ENCODE measurements at regions not wholly inside any gene's neighbourhood (a gene's known extent, or its start where the extent isn't known, plus 50 kb on each side); places are given as distances from the start of the nearest gene placed in this dataset.

GRCh38 chr12:70040141-70040540 is 203.1 kb upstream of the CNOT2 start:
- DNase-seq (ENCODE audit: extremely low read depth, low read depth), result no peak
- TF ChIP-seq CTCF (IDR thresholded peaks at IDR 0.05; ENCODE audit: low read depth, low read length), result no peak; the same call in 1 of the 2 replicates

GRCh38 chr12:70042675-70043074 is 200.6 kb upstream of the CNOT2 start:
- TF ChIP-seq CTCF (IDR thresholded peaks at IDR 0.05; ENCODE audit: low read depth, low read length), result no peak
- no peak for DNase-seq (ENCODE audit: extremely low read depth, low read depth)

- no peak for DNase-seq (ENCODE audit: extremely low read depth, low read depth)
- no peak for TF ChIP-seq CTCF (IDR thresholded peaks at IDR 0.05; ENCODE audit: low read depth, low read length)
Observed at GRCh38 chr12:70043490-70044138, 199.6 kb upstream of the CNOT2 start.

- no peak for TF ChIP-seq CTCF (IDR thresholded peaks at IDR 0.05; ENCODE audit: low read depth, low read length)
- DNase-seq (ENCODE audit: extremely low read depth, low read depth), result no peak
Observed at GRCh38 chr12:70044167-70044566, 199.1 kb upstream of the CNOT2 start.

- no peak for DNase-seq (ENCODE audit: extremely low read depth, low read depth)
- TF ChIP-seq CTCF (IDR thresholded peaks at IDR 0.05; ENCODE audit: low read depth, low read length), result no peak
Observed at GRCh38 chr12:70045036-70045435, 198.2 kb upstream of the CNOT2 start.

- no peak for TF ChIP-seq CTCF (IDR thresholded peaks at IDR 0.05; ENCODE audit: low read depth, low read length)
- DNase-seq (ENCODE audit: extremely low read depth, low read depth), result no peak
Observed at GRCh38 chr12:70045514-70045913, 197.7 kb upstream of the CNOT2 start.

GRCh38 chr12:70048521-70049250 is 194.5 kb upstream of the CNOT2 start:
- TF ChIP-seq CTCF (IDR thresholded peaks at IDR 0.05; ENCODE audit: low read depth, low read length), result no peak
- no peak for DNase-seq (ENCODE audit: extremely low read depth, low read depth)
